ENCODE measurements at regions not wholly inside any gene's neighbourhood (a gene's known extent, or its start where the extent isn't known, plus 50 kb on each side); places are given as distances from the start of the nearest gene placed in this dataset.
"Not testable (repeated sequence)": the region's sequence is repeated elsewhere in the genome, so short reads cannot be mapped to it uniquely, and the experiment has no call there.

- no peak for DNase-seq
Observed at GRCh38 chr11:11755871-11756270, 85.9 kb upstream of the USP47 start.

DNA sequence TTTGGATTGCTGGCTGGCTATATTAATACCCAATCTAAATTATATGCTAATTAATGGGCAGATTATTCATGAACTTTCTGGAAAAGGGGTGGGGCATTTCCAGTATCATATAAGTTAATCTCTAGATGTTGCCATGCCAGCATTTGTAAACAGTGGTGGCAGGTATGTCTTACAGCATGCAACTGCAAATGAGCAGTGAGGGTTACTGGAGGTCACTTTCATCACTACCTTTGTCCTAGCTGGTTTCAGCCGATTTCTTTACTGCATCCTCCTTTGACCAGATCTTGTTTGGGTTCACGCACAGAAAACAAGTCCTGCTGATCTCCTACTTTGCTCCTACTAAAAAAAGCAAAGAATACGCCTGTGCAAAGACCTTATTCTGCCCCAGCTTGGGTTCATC is 89.1 kb upstream of the USP47 start:
- no peak for DNase-seq

GRCh38 chr11:11750017-11750878 is 91.5 kb upstream of the USP47 start:
- no peak for DNase-seq

DNA sequence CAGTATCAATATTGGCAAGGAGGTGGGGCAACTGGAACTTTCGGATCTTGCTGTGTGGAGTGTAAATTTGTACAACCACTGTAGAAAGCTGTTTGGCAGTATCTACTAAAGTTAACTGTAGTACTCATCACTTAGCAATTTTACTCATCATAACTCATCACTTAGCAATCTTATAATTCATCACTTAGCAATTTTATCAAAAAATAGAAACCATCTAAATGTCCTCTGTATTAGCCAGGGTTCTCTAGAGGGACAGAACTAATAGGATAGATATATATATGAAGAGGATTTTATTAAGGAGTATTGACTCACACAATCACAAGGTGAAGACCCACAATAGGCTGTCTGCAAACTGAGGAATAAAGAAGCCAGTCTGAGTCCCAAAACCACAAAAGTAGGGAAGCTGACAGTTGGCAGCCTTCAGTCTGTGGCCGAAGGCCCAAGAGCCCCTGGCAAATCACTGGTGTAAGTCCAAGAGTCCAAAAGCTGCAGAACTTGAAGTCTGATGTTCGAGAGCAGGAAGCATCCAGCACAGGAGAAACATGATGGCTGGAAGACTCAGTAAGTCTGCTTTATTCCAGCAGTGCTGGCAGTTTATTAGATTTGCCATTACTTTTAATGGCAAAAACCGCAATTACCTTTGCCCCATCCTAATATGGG is 92.9 kb upstream of the USP47 start:
- DNase-seq = no peak

GRCh38 chr11:11747570-11747969 is 94.2 kb upstream of the USP47 start:
- DNase-seq = no peak

- DNase-seq = no peak
Observed at GRCh38 chr11:11746449-11746848, 95.3 kb upstream of the USP47 start.

- DNase-seq = no peak
Observed at GRCh38 chr11:11743216-11743615, 98.6 kb upstream of the USP47 start.

DNA sequence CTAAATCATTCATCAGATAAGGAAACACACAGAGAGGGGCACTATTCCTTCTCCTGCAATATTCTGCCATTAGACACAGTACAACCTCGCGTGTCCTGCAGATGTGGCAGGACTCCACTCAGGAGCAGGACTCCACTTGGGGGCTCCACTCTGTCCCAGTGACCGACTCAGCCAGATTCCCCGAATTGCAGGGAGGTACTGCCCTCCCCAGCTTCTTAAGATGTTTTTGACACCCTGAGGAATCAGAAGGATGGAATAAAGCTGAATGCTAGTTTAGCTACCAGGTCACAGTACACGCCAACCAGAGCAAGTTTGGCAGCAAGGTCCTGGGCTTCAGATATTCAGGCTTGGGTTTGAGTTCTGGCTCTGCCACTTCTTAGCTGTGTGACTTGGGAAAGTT is 99.3 kb upstream of the USP47 start:
- DNase-seq = no peak

DNA sequence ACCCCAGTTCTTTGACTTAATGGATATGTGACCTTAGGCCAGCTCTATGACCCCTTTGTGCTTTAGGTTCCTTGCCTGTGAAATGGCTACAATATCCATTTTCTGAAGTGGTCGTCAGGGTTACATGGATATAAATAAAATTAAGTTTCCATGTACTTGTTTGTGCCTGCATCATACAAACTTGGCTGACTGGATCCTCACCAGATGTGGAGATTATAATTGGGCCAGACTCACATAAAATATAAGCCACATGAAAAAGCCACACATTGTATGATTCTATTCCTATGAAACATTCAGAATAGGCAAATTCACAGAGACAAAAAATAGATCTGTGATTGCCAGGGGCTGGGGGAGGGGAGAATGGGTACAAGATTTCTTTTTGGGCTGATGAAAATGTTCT is 100.9 kb upstream of the USP47 start:
- DNase-seq = no peak

GRCh38 chr11:11740073-11740702 is 101.6 kb upstream of the USP47 start:
- DNase-seq = no peak

GRCh38 chr11:11738370-11738769 is 103.4 kb upstream of the USP47 start:
- DNase-seq = no peak

DNA sequence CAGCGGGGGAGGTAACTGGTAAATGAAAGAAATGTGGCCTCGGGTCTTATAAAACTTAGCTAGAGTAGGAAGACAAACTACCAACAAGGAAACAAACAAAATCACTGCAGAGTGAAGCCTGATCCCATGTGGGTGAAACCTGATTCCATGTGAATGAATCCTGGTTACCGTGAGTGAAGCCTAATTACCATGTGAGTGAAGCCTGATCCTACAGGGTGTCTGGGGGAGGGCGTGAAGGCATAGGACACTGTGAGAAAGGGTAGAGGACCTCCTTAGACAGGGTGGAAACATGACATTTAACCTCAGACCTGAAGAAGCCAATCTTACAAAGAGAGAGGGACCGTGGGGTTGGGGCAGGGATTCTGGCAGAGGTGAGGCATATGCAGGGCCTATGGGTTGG is 106.2 kb upstream of the USP47 start:
- no peak for DNase-seq

DNA sequence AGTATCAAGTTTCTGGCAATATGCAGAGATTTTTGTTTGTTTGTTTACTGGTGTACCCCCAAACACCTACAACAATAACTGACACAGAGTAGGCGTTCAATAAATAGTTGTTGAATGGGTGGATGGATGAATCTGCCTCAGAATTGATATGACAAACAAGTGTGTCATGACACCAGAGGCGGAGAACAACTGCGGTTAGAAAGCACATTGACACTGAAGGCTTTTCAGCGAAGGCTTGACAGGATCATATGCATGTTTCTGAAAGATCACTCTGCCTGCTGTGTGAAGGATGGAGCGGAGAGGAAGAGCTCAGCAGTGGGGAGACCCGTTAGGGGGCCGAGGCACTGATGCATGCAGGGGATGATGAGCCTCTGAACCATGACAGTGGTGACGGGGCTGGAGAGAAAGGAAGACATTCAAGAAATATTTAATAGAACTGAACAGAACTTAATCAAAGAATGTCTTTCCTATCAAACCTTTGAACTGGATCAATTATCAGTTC is 108.5 kb upstream of the USP47 start:
- no peak for DNase-seq

DNA sequence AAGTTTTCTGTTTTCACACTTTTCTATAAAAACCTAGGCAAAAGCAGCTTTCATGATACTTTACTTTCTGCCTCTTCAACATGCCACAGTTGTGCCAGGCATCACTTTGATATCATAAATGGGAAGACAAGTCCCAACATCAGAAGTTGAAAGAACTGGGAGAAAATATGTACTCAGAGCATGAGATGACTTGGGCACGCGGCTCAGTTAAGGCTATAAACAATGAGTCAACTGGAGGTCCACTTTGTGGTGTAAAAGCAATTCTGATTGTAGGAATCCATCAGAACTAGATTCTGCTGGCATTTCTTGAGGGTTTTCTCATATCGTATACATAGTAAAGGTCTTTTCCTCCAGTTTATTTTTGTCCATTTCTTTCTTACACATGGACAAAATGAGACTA is 109.7 kb upstream of the USP47 start:
- no peak for DNase-seq

- no peak for DNase-seq
Observed at GRCh38 chr11:11731311-11732083, 109.7 kb upstream of the GALNT18 start.

DNA sequence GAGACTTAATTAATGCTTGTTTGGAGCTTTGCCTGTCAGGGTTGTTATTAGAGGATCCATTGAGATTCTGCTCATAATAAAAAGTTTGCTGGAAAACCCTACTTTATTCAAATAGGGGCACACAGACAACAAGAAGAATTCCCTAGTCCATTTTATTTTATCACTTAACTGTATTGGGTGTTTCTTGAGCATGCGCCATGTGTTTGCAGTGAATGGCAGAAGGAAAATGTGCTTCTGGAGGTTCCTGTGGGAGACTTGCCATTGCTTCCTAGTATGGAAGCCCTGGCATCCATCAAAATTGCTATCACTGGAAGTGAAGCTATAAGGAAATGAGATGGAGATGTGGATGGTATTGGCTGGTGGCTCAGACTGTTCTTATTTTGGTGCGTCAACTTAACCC is 106.6 kb upstream of the GALNT18 start:
- DNase-seq = no peak

DNA sequence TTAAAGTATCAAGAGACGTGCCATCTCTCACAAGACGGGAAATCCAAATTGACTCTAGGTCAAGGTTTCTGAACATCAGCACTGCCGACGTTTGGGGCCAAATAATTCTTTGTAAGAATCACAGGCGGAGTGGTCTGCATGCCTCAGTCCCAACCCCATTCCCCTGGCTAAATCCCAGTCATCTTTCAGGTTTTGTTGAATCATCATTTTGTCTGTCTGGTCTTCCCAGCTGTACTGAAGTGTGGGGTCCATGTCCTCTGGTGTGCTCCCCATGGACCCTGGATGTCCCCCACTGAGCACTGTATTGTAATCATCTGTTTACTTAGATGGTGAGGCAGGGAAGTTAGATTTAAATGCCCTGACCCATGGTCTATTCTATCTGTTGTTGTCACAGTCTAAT is 103.6 kb upstream of the GALNT18 start:
- DNase-seq = no peak

DNA sequence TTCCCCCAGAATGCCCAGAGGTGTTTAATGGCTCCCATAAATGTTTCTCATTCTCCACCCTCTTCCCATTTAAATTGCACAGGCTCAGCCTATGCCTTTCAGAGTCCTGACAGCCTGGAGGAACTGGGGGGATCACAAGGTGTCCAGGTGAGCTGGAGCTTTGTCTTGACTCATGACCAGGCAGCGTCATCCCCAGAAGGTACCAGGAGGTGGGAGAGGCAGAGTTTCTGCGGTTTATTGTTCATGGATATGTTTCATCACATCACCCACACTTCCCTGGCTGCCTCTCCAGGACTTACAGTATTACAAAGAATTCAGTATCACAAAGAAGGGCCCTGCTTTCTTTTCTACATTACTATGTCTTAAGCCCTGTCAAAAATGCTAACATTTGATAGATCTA is 103.2 kb upstream of the GALNT18 start:
- no peak for DNase-seq

DNA sequence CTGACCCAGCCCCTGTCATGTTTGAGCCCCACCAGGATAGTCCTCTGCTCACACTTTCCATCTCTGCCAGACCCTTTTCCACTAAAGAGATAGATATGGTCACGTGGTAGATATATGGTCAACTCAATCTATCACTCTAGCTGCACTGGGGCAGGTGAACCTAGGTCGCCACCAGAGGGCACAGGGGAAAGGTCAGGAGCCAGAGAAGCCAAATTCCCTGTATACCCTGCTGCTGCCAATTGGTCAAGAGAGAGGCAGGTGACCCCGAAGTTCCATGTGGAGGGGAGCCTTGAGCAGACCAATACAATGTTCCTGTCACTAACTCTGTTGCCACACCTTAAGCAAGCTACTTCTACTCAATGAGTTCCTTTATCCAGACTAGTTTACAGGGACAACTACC is 101.1 kb upstream of the GALNT18 start:
- no peak for DNase-seq

GRCh38 chr11:11722246-11722645 is 100.4 kb upstream of the GALNT18 start:
- no peak for DNase-seq

GRCh38 chr11:11718511-11718910 is 96.7 kb upstream of the GALNT18 start:
- no peak for DNase-seq

GRCh38 chr11:11717064-11717725 is 95.4 kb upstream of the GALNT18 start:
- DNase-seq = no peak

DNA sequence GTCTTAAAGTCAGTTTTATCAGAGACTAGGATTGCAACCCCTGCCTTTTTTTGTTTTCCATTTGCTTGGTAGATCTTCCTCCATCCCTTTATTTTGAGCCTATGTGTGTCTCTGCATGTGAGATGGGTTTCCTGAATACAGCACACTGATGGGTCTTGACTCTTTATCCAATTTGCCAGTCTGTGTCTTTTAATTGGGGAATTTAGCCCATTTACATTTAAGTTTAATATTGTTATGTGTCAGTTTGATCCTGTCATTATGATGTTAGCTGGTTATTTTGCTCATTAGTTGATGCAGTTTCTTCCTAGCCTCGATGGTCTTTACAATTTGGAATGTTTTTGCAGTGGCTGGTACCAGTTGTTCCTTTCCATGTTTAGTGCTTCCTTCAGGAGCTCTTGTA is 93.3 kb upstream of the GALNT18 start:
- not testable (repeated sequence) for DNase-seq

All from NCI-H82 (cell line).